ENCODE measurements at regions not wholly inside any gene's neighbourhood (a gene's known extent, or its start where the extent isn't known, plus 50 kb on each side); places are given as distances from the start of the nearest gene placed in this dataset.
"Not testable (repeated sequence)": the region's sequence is repeated elsewhere in the genome, so short reads cannot be mapped to it uniquely, and the experiment has no call there.

DNA sequence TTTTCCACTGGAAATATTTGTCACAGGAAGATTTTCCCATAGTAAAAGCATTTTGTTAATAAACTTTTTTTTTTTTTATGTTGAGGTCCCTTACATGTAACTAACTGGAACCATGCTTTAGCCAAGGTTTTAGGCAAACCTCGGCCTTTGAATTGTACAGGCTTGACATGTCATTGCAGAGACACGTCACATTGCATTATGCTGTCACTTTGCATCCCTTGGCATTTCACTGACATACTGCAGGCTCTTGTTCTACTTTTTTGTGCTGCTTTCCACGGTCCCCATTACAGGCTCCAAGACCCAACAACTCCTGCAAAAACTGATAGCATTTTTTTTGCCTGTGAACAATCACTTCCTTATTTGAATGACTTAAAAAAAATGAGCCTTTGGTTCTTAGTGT is 724.3 kb downstream of the TTLL7 start:
- H4K20me1 ChIP-seq (ENCODE audit: insufficient read depth, low read length); H3K14ac ChIP-seq (replicated peaks; ENCODE audit: low read depth, low read length); DNase-seq; H2BK5ac ChIP-seq (ENCODE audit: low read depth, low read length, poor library complexity, severe bottlenecking); H3K18ac ChIP-seq (ENCODE audit: low read depth, low read length); H3K4me2 ChIP-seq (ENCODE audit: low read depth, low read length); intact Hi-C loops (cut with micrococcal nuclease); H2AFZ ChIP-seq (replicated peaks; ENCODE audit: low read length, poor library complexity); POLR2A ChIA-PET (ENCODE audit: unreplicated experiment); H2BK120ac ChIP-seq (ENCODE audit: low read depth, low read length); H3K9me1 ChIP-seq (ENCODE audit: insufficient read depth, low read length); H2BK15ac ChIP-seq (ENCODE audit: low read depth, low read length); H4K5ac ChIP-seq (ENCODE audit: low read depth, low read length); H3K79me1 ChIP-seq (ENCODE audit: low read depth in 1 of 2, low read length in 2 of 2); H3K4ac ChIP-seq (ENCODE audit: low read depth, low read length); H3K4me1 ChIP-seq (ENCODE audit: control insufficient read depth, insufficient read depth, low read length); in situ Hi-C loops (cut with MboI; ENCODE audit: low sequenced_read_pairs); H3K23ac ChIP-seq (ENCODE audit: low read depth, low read length); H3K36me3 ChIP-seq (ENCODE audit: control insufficient read depth, insufficient read depth, low read length); H3K9ac ChIP-seq (ENCODE audit: low read depth, low read length); H3K27me3 ChIP-seq (ENCODE audit: control insufficient read depth, insufficient read depth, low read length); H4K91ac ChIP-seq (ENCODE audit: insufficient read depth, low read depth, low read length); H2BK20ac ChIP-seq (ENCODE audit: low read depth, low read length); dilution Hi-C loops (cut with HindIII; ENCODE audit: low sequenced_read_pairs, unreplicated experiment); BruUV-seq (replicated peaks); ATAC-seq (ENCODE audit: low read depth); H2AK5ac ChIP-seq (ENCODE audit: low read depth, low read length); CTCF ChIA-PET; H3K4me3 ChIP-seq (ENCODE audit: insufficient read depth, low read depth, low read length); H3K9me3 ChIP-seq (ENCODE audit: control insufficient read depth, insufficient read depth, low read length); H2AK9ac ChIP-seq (replicated peaks; ENCODE audit: low read depth, low read length, poor library complexity); H4K8ac ChIP-seq (ENCODE audit: low read depth in 2 of 2, low read length in 2 of 2); H3K56ac ChIP-seq (ENCODE audit: extremely low read depth, insufficient read depth, low read length); H3K27ac ChIP-seq (ENCODE audit: insufficient read depth, low read length): not testable (repeated sequence)
- no CpG with 5 or more reads among the region's 3 CpGs for WGBS, 2 experiments (ENCODE audit: extremely low coverage in 2 of 2, insufficient read length in 1 of 2)

DNA sequence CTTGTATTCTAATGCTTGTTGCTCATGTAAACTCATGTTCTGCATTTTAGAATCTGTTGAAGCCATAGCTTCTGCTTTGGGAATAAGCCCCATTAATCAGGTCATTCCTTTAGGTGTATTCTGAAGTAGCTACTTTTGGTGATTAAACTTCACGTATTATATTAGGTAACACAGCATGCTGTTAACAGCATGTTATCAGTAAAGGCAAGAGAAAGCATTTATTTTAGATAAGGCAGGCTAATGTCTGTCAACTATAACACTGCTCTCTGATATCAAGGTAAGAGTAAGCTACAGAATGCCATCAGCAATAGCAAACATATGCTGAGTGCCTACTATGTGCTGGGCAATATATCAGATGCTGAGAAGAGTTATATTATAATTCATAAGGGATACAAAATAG is 726.4 kb downstream of the TTLL7 start:
- H2BK20ac ChIP-seq (ENCODE audit: low read depth, low read length); H2AK9ac ChIP-seq (replicated peaks; ENCODE audit: low read depth, low read length, poor library complexity); dilution Hi-C loops (cut with HindIII; ENCODE audit: low sequenced_read_pairs, unreplicated experiment); CTCF ChIA-PET; H2BK15ac ChIP-seq (ENCODE audit: low read depth, low read length); H3K4me1 ChIP-seq (ENCODE audit: control insufficient read depth, insufficient read depth, low read length); H3K4ac ChIP-seq (ENCODE audit: low read depth, low read length); H3K14ac ChIP-seq (replicated peaks; ENCODE audit: low read depth, low read length); H3K56ac ChIP-seq (ENCODE audit: extremely low read depth, insufficient read depth, low read length); DNase-seq; H4K20me1 ChIP-seq (ENCODE audit: insufficient read depth, low read length); POLR2A ChIA-PET (ENCODE audit: unreplicated experiment); H3K27ac ChIP-seq (ENCODE audit: insufficient read depth, low read length); H3K79me1 ChIP-seq (ENCODE audit: low read depth in 1 of 2, low read length in 2 of 2); H4K8ac ChIP-seq (ENCODE audit: low read depth in 2 of 2, low read length in 2 of 2); H4K91ac ChIP-seq (ENCODE audit: insufficient read depth, low read depth, low read length); H3K27me3 ChIP-seq (ENCODE audit: control insufficient read depth, insufficient read depth, low read length); H3K36me3 ChIP-seq (ENCODE audit: control insufficient read depth, insufficient read depth, low read length); BruUV-seq (replicated peaks); H3K9me1 ChIP-seq (ENCODE audit: insufficient read depth, low read length); intact Hi-C loops (cut with micrococcal nuclease); H3K9me3 ChIP-seq (ENCODE audit: control insufficient read depth, insufficient read depth, low read length); in situ Hi-C loops (cut with MboI; ENCODE audit: low sequenced_read_pairs); H3K18ac ChIP-seq (ENCODE audit: low read depth, low read length); H3K9ac ChIP-seq (ENCODE audit: low read depth, low read length); H3K23ac ChIP-seq (ENCODE audit: low read depth, low read length); H3K4me2 ChIP-seq (ENCODE audit: low read depth, low read length); H2BK120ac ChIP-seq (ENCODE audit: low read depth, low read length); H2AK5ac ChIP-seq (ENCODE audit: low read depth, low read length); H3K4me3 ChIP-seq (ENCODE audit: insufficient read depth, low read depth, low read length); H2AFZ ChIP-seq (replicated peaks; ENCODE audit: low read length, poor library complexity); H4K5ac ChIP-seq (ENCODE audit: low read depth, low read length); H2BK5ac ChIP-seq (ENCODE audit: low read depth, low read length, poor library complexity, severe bottlenecking); ATAC-seq (ENCODE audit: low read depth): not testable (repeated sequence)
- WGBS, 2 experiments (ENCODE audit: extremely low coverage in 2 of 2, insufficient read length in 1 of 2), result no CpG with 5 or more reads among the region's 1 CpG
